BLaER1 (cell line): ENCODE measurements at regions not wholly inside any gene's neighbourhood (a gene's known extent, or its start where the extent isn't known, plus 50 kb on each side); places are given as distances from the start of the nearest gene placed in this dataset.
"Not testable (repeated sequence)": the region's sequence is repeated elsewhere in the genome, so short reads cannot be mapped to it uniquely, and the experiment has no call there.

ENCODE experiments used
- H3K27ac ChIP-seq: shearing (Covaris generic); formaldehyde crosslinking; 2 replicates; pipeline ENCODE4 v1.8.1; 2022
- H3K27me3 ChIP-seq: shearing (Covaris generic); formaldehyde crosslinking; 2 replicates; pipeline ENCODE4 v1.8.1; 2022
- H3K36me3 ChIP-seq: shearing (Covaris generic); formaldehyde crosslinking; 2 replicates; pipeline ENCODE4 v1.8.1; 2022
- H3K4me1 ChIP-seq: shearing (Covaris generic); formaldehyde crosslinking; 2 replicates; pipeline ENCODE4 v1.8.1; 2022
- H3K4me2 ChIP-seq: shearing (Covaris generic); formaldehyde crosslinking; 2 replicates; pipeline ENCODE4 v1.8.1; 2022
- H3K4me3 ChIP-seq: shearing (Covaris generic); formaldehyde crosslinking; 2 replicates; pipeline ENCODE4 v1.8.1; 2022
- H3K9ac ChIP-seq: shearing (Covaris generic); formaldehyde crosslinking; 2 replicates; pipeline ENCODE4 v1.8.1; 2022
- H3K9me3 ChIP-seq: shearing (Covaris generic); formaldehyde crosslinking; 2 replicates; pipeline ENCODE4 v1.8.1; 2022
- H4K20me1 ChIP-seq: shearing (Covaris generic); formaldehyde crosslinking; 2 replicates; pipeline ENCODE4 v1.8.1; 2022
- Cebpa-rat ChIP-seq: shearing (Covaris generic); IDR thresholded peaks from 2 replicates; pipeline ENCODE4 v1.8.1; 2022

DNA sequence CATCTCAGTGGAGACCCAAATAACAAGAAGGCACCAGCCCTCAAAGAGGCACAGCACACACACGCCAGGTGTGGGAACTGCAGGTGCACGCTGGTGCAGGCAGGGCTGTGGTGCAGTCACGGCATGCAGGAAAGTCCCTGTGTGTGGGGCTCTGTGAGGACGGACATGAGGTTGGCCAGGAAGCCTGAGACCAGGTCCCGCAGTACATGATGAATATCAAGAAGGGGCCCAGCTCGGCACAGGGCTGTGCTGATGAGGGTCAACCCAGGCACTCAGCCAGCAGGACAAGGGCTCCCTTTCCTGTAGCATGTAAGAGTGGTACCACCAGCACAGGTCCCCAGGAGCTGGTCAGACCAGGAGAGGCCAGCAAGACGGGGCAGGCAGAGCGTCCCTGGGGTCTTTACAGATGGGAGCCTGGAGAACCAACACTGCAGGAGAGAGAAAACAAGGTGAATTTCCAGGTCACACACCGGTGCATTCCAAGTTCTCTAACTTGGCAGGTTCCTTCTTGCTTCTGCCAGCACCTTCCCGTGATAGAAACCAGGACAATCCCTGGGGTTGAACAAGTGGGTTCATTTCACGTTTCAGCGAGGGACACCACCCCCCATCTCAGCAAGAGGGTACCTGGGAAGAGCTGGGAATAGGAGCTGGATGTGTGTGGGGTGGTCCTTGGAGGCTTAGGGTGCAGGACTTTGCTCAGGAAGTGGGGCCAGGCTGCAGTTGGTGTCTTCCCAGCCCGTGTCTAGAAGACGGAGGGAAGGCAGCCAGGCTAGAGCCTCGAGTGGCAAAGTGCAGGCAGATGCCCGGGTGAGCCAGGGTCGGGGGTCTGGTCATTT, 244.8 kb upstream of the TCERG1L start:
- Histone ChIP-seq H3K4me2 (no peak overlapping the region), H3K4me3 (no peak overlapping the region), H3K9ac (no peak overlapping the region), H3K4me1 (peaks cover 27% of the 10 kb centered on the region), H3K27me3 (no peaks in the 10 kb centered on the region), H4K20me1 (no peaks in the 10 kb centered on the region), H3K36me3 (no peaks in the 10 kb centered on the region), H3K9me3 (no peaks in the 10 kb centered on the region), H3K27ac (no peak overlapping the region)
- TF ChIP-seq Cebpa-rat = no peak

- Histone ChIP-seq H3K9me3 (no peaks in the 10 kb centered on the region), H3K4me3 (no peak overlapping the region), H3K9ac (no peak overlapping the region), H3K4me2 (no peak overlapping the region), H3K4me1 (peaks cover 27% of the 10 kb centered on the region), H4K20me1 (no peaks in the 10 kb centered on the region), H3K36me3 (no peaks in the 10 kb centered on the region), H3K27me3 (no peaks in the 10 kb centered on the region), H3K27ac (no peak overlapping the region)
- no peak for TF ChIP-seq Cebpa-rat
Observed at GRCh38 chr10:131556897-131557495, 245.5 kb upstream of the TCERG1L start.

GRCh38 chr10:131557956-131558355, 246.4 kb upstream of the TCERG1L start:
- H3K36me3 ChIP-seq, H3K27me3 ChIP-seq, H3K4me3 ChIP-seq, H3K9ac ChIP-seq, H3K9me3 ChIP-seq, H3K4me2 ChIP-seq, H4K20me1 ChIP-seq, H3K27ac ChIP-seq: not testable (repeated sequence)
- H3K4me1 ChIP-seq = peaks cover 17% of the 10 kb centered on the region

DNA sequence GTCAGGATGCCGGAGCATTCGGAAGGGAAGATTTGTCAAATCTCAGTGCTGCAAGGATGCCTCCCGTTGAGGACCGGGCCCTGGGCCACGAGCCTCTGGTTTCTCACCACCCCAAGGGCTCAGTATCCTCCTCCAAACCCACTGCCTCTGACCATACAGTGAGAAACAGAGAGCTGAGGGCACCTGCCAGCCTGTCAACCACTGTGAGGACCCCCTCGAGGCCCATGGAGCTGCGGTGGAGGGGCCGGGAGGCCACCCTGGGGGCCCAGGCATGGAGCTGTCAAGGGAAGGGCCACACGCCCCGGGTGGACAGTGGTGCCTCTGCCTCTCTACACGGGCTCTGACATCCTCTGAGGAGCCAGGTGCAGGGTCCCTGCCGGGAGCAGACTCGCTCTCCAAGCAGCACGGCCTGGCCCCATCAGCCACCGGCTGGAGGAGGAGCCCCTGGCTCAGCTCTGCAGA, 248.0 kb upstream of the TCERG1L start:
- Histone ChIP-seq H3K9me3 (peaks cover 11% of the 10 kb centered on the region), H3K4me2 (peak overlapping the region; percentile 28), H3K27ac (no peak overlapping the region), H3K4me3 (no peak overlapping the region), H3K9ac (no peak overlapping the region), H3K36me3 (no peaks in the 10 kb centered on the region), H4K20me1 (no peaks in the 10 kb centered on the region), H3K4me1 (peaks cover 12% of the 10 kb centered on the region), H3K27me3 (no peaks in the 10 kb centered on the region)
- no peak for TF ChIP-seq Cebpa-rat

DNA sequence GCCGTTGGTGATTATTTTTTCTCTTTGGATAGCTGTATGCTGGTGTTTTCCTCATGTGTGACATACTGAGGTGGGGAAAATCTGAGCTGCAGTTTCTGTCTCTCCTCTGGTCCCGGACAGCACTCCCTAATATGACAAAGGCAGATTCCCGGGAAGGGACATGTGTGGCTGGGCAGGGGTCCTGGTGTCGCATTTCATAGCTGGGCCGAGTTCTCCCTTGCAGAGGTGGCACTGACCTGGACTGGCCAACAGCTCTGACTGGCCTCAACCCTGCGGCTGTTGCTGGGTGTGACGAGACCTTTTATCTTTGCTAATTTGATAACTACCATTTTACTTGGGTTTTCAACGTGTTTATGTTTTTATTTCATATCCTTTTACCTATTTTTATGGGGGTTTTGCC, 248.6 kb upstream of the TCERG1L start:
- TF ChIP-seq Cebpa-rat = no peak
- no peak overlapping the region for H3K4me3 ChIP-seq

GRCh38 chr10:131560706-131561355, 249.3 kb upstream of the TCERG1L start:
- H3K9me3 ChIP-seq = peaks cover 20% of the 10 kb centered on the region
- H3K27ac ChIP-seq = no peak overlapping the region
- TF ChIP-seq Cebpa-rat = no peak
- H3K4me2 ChIP-seq = no peak overlapping the region
- H3K27me3 ChIP-seq = no peaks in the 10 kb centered on the region
- H3K9ac ChIP-seq = no peak overlapping the region
- no peaks in the 10 kb centered on the region for H3K36me3 ChIP-seq
- no peak overlapping the region for H3K4me3 ChIP-seq
- H3K4me1 ChIP-seq = peaks cover 12% of the 10 kb centered on the region
- H4K20me1 ChIP-seq = no peaks in the 10 kb centered on the region

More for the DNA sequence above, 248.6 kb upstream of the TCERG1L start:
- H3K27me3 ChIP-seq = no peaks in the 10 kb centered on the region
- H3K27ac ChIP-seq = no peak overlapping the region
- H3K9me3 ChIP-seq = peaks cover 16% of the 10 kb centered on the region
- H3K36me3 ChIP-seq = no peaks in the 10 kb centered on the region
- no peak overlapping the region for H3K9ac ChIP-seq
- peak overlapping the region; percentile 28 for H3K4me2 ChIP-seq
- H3K4me1 ChIP-seq = peaks cover 12% of the 10 kb centered on the region
- H4K20me1 ChIP-seq = no peaks in the 10 kb centered on the region

DNA sequence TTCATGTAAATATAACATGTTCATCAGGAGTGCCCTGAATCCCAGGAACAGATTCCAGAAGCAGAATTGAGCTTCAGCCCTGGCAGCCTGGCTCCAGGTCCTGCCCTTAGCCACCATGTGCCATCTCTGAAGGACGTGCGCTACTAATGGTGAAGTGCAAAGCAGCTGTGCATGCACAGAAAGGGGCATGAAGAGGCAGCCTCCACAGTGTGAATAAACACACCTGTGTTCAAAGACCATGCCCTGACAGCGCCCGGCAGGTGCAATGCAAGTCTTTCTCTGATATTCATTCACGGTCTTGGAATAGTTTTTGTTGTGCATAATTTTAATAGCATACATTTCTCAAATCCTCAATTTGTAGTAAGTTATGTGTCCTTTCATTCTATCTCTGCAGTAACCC, 250.4 kb upstream of the TCERG1L start:
- Histone ChIP-seq H3K4me2 (no peak overlapping the region), H3K4me3 (no peak overlapping the region), H3K36me3 (no peaks in the 10 kb centered on the region), H3K27me3 (no peaks in the 10 kb centered on the region), H3K9ac (no peak overlapping the region), H3K27ac (no peak overlapping the region), H3K9me3 (peaks cover 20% of the 10 kb centered on the region), H4K20me1 (no peaks in the 10 kb centered on the region), H3K4me1 (peaks cover 16% of the 10 kb centered on the region)
- TF ChIP-seq Cebpa-rat = no peak

DNA sequence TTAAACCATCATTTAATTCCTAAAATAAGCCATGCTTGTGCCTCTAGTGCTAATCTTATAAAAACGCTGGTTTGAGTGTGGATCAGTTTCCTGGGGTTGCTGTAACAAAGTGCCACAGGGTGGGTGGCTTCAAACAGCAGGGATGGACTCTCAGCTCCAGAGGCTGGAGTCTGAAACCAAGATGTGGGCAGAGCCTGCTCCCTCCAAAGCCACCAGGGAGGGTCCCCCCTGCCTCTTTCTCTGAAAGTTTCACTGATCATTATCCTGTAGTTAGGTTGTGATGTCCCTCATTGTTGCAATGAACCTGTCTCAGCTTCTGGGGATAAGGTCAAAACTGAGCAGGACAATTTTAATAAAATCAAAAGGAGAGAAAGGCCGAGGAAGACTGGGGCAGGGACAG, 251.9 kb upstream of the TCERG1L start:
- H3K4me1 ChIP-seq = peaks cover 25% of the 10 kb centered on the region
- no peak overlapping the region for H3K27ac ChIP-seq
- H4K20me1 ChIP-seq = no peaks in the 10 kb centered on the region
- H3K27me3 ChIP-seq = no peaks in the 10 kb centered on the region
- no peak overlapping the region for H3K4me2 ChIP-seq
- no peak overlapping the region for H3K4me3 ChIP-seq
- H3K9ac ChIP-seq = no peak overlapping the region
- no peaks in the 10 kb centered on the region for H3K36me3 ChIP-seq
- no peak for TF ChIP-seq Cebpa-rat
- peaks cover 20% of the 10 kb centered on the region for H3K9me3 ChIP-seq

DNA sequence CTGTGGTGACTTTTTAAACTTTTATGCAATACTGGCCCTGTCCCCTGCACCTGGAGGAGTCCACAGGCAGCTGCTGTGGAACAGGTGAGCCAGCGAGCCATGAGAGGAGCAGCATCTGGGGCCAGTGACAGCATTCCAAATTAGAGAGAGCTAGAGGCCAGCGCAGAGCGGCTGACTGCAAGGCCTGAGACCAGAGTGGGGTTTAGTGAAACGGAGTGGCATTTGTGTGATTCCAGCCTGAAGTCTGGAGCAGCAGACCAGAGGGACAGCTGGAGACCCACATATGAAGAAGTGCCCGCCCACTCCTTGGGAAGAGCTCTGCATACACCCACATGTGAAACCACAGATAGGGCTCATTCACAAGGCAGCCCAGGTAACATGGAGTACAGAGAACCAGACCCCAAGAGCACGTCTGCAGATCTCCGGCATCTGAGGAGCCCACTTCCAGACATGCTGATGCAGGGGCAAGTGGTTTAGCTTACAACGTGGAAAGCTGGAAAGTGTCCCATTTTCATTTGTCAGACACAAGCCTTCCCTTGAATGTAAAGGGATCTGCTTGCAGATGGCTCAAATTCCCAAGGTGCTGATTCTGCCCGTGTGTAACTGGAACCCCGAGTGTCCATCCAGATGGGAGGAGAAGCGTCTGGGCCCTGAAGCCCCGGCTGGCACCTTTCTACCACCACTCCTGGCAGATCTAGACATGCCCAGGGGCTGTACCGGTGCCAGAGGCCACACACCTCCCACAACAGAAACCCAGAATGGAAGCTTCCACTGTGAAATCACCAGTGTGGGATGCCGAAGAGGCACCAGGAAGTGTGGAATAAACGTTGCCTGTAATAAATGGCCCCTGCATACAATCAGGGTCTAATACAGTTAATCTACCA, 256.0 kb upstream of the TCERG1L start:
- H3K27ac ChIP-seq = no peak overlapping the region
- no peak overlapping the region for H3K4me3 ChIP-seq
- H3K36me3 ChIP-seq = no peaks in the 10 kb centered on the region
- H3K4me1 ChIP-seq = peaks cover 22% of the 10 kb centered on the region
- H3K9ac ChIP-seq = no peak overlapping the region
- H4K20me1 ChIP-seq = no peaks in the 10 kb centered on the region
- peaks cover 20% of the 10 kb centered on the region for H3K9me3 ChIP-seq
- TF ChIP-seq Cebpa-rat = no peak
- peak overlapping the region; percentile 8; the same call in 1 of the 2 replicates for H3K4me2 ChIP-seq
- no peaks in the 10 kb centered on the region for H3K27me3 ChIP-seq
